ENCODE measurements at regions not wholly inside any gene's neighbourhood (a gene's known extent, or its start where the extent isn't known, plus 50 kb on each side); places are given as distances from the start of the nearest gene placed in this dataset.

DNA sequence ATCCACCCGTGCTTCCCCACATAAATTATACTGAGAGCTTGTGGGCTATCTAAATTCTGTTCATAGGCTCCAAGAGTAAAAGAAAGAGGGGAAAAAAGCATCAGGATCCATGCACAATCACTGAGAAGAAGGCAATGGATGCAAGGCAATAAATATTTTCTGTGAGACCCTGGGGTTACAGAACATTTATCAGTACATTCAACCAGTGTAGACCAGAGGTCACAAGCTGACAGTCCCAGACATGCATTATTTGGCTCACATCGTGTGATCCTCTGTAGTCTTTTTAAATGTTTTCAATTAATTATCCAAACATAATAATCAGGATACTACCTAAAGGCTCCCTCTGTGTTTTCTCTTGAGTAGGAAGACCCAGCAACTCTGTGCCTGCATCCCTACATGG, 267.9 kb upstream of the CAND1 start:
- in situ Hi-C loops (cut with HindIII; ENCODE audit: extremely low pct_ligation_motif_present, low pct_unique_long_range_greater_than_20kb): no loop called here

More for the DNA sequence above, 267.9 kb upstream of the CAND1 start:
- H3K27me3 ChIP-seq (ENCODE audit: control insufficient read depth in 1 of 2, insufficient read depth in 2 of 2, low read length in 2 of 2): no peaks in the 10 kb centered on the region
- H3K4me3 ChIP-seq (replicated peaks in 1 of 3; ENCODE audit: insufficient read depth in 1 of 3, low read depth in 2 of 3, low read length in 3 of 3): no peak overlapping the region
- TF ChIP-seq PHF20 (CRISPR knock-in tag; IDR thresholded peaks at IDR 0.05): no peak
- TF ChIP-seq AHDC1 (CRISPR knock-in tag; IDR thresholded peaks at IDR 0.05; ENCODE audit: borderline replicate concordance): no peak
- no peak for TF ChIP-seq CENPX (CRISPR knock-in tag; IDR thresholded peaks at IDR 0.05)
- TF ChIP-seq SP1 (IDR thresholded peaks at IDR 0.05): no peak
- no peak for TF ChIP-seq SP1 (CRISPR knock-in tag; IDR thresholded peaks at IDR 0.05)
- no peak for TF ChIP-seq GATAD2A (CRISPR knock-in tag; IDR thresholded peaks at IDR 0.05)
- TF ChIP-seq, protein P1, sequence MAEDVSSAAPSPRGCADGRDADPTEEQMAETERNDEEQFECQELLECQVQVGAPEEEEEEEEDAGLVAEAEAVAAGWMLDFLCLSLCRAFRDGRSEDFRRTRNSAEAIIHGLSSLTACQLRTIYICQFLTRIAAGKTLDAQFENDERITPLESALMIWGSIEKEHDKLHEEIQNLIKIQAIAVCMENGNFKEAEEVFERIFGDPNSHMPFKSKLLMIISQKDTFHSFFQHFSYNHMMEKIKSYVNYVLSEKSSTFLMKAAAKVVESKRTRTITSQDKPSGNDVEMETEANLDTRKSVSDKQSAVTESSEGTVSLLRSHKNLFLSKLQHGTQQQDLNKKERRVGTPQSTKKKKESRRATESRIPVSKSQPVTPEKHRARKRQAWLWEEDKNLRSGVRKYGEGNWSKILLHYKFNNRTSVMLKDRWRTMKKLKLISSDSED (CRISPR knock-in tag; IDR thresholded peaks at IDR 0.05): no peak
- TF ChIP-seq JUNB (CRISPR knock-in tag; IDR thresholded peaks at IDR 0.05; ENCODE audit: borderline replicate concordance): no peak
- TF ChIP-seq RNF2 (conservative IDR thresholded peaks at IDR 0.05; ENCODE audit: low read depth): no peak
- no peaks in the 10 kb centered on the region for H3K79me2 ChIP-seq (ENCODE audit: insufficient read depth, low read length)
- FAIRE-seq (no peak), DNase-seq (ENCODE audit: low spot score) (no peak), ATAC-seq (no peak)
- no peak overlapping the region for H2AFZ ChIP-seq (ENCODE audit: low read length)
- ChIA-PET CTCF (ENCODE audit: low intra/inter-chr PET ratio, low total read pairs) (no interaction called here), POLR2A (no interaction called here)
- H3K4me2 ChIP-seq (ENCODE audit: low read depth, low read length): no peak overlapping the region
- no peaks in the 10 kb centered on the region for H3K36me3 ChIP-seq (replicated peaks in 1 of 2; ENCODE audit: control insufficient read depth in 1 of 2, insufficient read depth in 2 of 2, low read length in 2 of 2)
- BruUV-seq (replicated peaks): no TSS peak
- H3K4me1 ChIP-seq (ENCODE audit: insufficient read depth, low read length): no peaks in the 10 kb centered on the region
- H3K9ac ChIP-seq (ENCODE audit: insufficient read depth, low read depth, low read length): no peak overlapping the region
- H3K9me3 ChIP-seq (ENCODE audit: low read length): no peaks in the 10 kb centered on the region
- intact Hi-C loops (cut with micrococcal nuclease; ENCODE audit: unreplicated experiment): no loop called here
- WGBS (ENCODE audit: low lambda C conversion rate): 2% methylated on average over 2 of the region's 2 CpGs
- no peaks in the 10 kb centered on the region for H4K20me1 ChIP-seq (ENCODE audit: insufficient read depth, low read length)
- no peak overlapping the region for H3K27ac ChIP-seq (ENCODE audit: extremely low read length, insufficient read depth, low read length)

Measured in HepG2 (cell line).